Trophoblast cell (in vitro differentiated cells and primary cell): ENCODE measurements at regions not wholly inside any gene's neighbourhood (a gene's known extent, or its start where the extent isn't known, plus 50 kb on each side); places are given as distances from the start of the nearest gene placed in this dataset.

Experiments used
- DNase-seq, 2 donors: peaks; one replicate each; pipeline ENCODE4 v3.0.0-alpha.2; 2016
- H2AFZ ChIP-seq: 2 replicates; pipeline ENCODE4 v1.6.1; 2013; ENCODE audit warnings: low read length, moderate library complexity, mild to moderate bottlenecking; ENCODE audit not compliant: insufficient read depth, poor library complexity
- H2AK5ac ChIP-seq: 2 replicates; pipeline ENCODE4 v1.6.1; 2013; ENCODE audit warnings: mild to moderate bottlenecking, low read length
- H2BK120ac ChIP-seq: 2 replicates; pipeline ENCODE4 v1.6.1; 2013; ENCODE audit warnings: low read length, mild to moderate bottlenecking, moderate library complexity; ENCODE audit not compliant: insufficient read depth, poor library complexity
- H2BK12ac ChIP-seq: 2 replicates; pipeline ENCODE4 v1.6.1; 2013; ENCODE audit warnings: mild to moderate bottlenecking, low read length, moderate library complexity
- H2BK5ac ChIP-seq: 2 replicates; pipeline ENCODE4 v1.6.1; 2013; ENCODE audit warnings: low read length, low read depth, moderate library complexity, mild to moderate bottlenecking; ENCODE audit not compliant: poor library complexity
- H3K14ac ChIP-seq: 2 replicates; pipeline ENCODE4 v1.6.1; 2013; ENCODE audit warnings: mild to moderate bottlenecking, low read length
- H3K18ac ChIP-seq: 2 replicates; pipeline ENCODE4 v1.6.1; 2013; ENCODE audit warnings: mild to moderate bottlenecking, low read length
- H3K23ac ChIP-seq: 2 replicates; pipeline ENCODE4 v1.6.1; 2013; ENCODE audit warnings: low read length
- H3K27ac ChIP-seq: 2 replicates; pipeline ENCODE4 v1.5.1; 2013; ENCODE audit warnings: low read depth, mild to moderate bottlenecking, inconsistent platforms, low read length, moderate library complexity
- H3K27me3 ChIP-seq: 2 replicates; pipeline ENCODE4 v1.6.1; 2013; ENCODE audit warnings: inconsistent platforms, mild to moderate bottlenecking, low read length, moderate library complexity; ENCODE audit not compliant: insufficient read depth
- H3K36me3 ChIP-seq, 2 experiments: 1 replicate in 1 of 2; 2 replicates in 1 of 2; pipeline ENCODE4 v1.6.1; 2013; ENCODE audit warnings: low read length in 2 of 2, mild to moderate bottlenecking in 2 of 2, moderate library complexity in 1 of 2; ENCODE audit not compliant: insufficient read depth in 2 of 2, control insufficient read depth in 1 of 2
- H3K4ac ChIP-seq: 2 replicates; pipeline ENCODE4 v1.6.1; 2013; ENCODE audit warnings: low read depth, mild to moderate bottlenecking, low read length, moderate library complexity
- H3K4me1 ChIP-seq, 2 experiments: 1 replicate in 1 of 2; 2 replicates in 1 of 2; pipeline ENCODE4 v1.6.1; 2013; ENCODE audit warnings: low read length in 2 of 2, mild to moderate bottlenecking in 2 of 2, moderate library complexity in 1 of 2; ENCODE audit not compliant: insufficient read depth in 2 of 2, control insufficient read depth in 1 of 2
- H3K4me2 ChIP-seq: 2 replicates; pipeline ENCODE4 v1.6.1; 2013; ENCODE audit warnings: inconsistent platforms, mild to moderate bottlenecking, low read length, moderate library complexity
- H3K4me3 ChIP-seq: 2 replicates; pipeline ENCODE4 v1.5.1; 2013; ENCODE audit warnings: mild to moderate bottlenecking, low read depth, low read length, inconsistent platforms
- H3K79me1 ChIP-seq: one replicate; pipeline ENCODE4 v1.6.1; 2013; ENCODE audit warnings: low read length
- H3K79me2 ChIP-seq: 2 replicates; pipeline ENCODE4 v1.6.1; 2013; ENCODE audit warnings: low read length, mild to moderate bottlenecking; ENCODE audit not compliant: control insufficient read depth, insufficient read depth, poor library complexity
- H3K9ac ChIP-seq: 2 replicates; pipeline ENCODE4 v1.6.1; 2013; ENCODE audit warnings: mild to moderate bottlenecking, low read length
- H3K9me3 ChIP-seq: 2 replicates; pipeline ENCODE4 v1.6.1; 2013; ENCODE audit warnings: low read depth, mild to moderate bottlenecking, control low read depth, inconsistent platforms, low read length; ENCODE audit not compliant: insufficient read depth
- H4K12ac ChIP-seq: 2 replicates; pipeline ENCODE4 v1.6.1; 2013; ENCODE audit warnings: low read depth, mild to moderate bottlenecking, low read length, moderate library complexity
- H4K8ac ChIP-seq: 2 replicates; pipeline ENCODE4 v1.6.1; 2013; ENCODE audit warnings: low read depth, mild to moderate bottlenecking, low read length, moderate library complexity
- H4K91ac ChIP-seq: one replicate; pipeline ENCODE4 v1.6.1; 2013; ENCODE audit warnings: low read depth, mild to moderate bottlenecking, low read length, moderate library complexity
- WGBS: extraction: QIAGEN DNeasy Blood & Tissue Kit; methylation state at CpG from one replicate; pipeline ENCODE4 v1.1.7; 2013; ENCODE audit warnings: missing lambda C conversion rate; ENCODE audit not compliant: insufficient read length, insufficient coverage; ENCODE audit errors: extremely low coverage; 5-methylcytosine and 5-hydroxymethylcytosine counted together

DNA sequence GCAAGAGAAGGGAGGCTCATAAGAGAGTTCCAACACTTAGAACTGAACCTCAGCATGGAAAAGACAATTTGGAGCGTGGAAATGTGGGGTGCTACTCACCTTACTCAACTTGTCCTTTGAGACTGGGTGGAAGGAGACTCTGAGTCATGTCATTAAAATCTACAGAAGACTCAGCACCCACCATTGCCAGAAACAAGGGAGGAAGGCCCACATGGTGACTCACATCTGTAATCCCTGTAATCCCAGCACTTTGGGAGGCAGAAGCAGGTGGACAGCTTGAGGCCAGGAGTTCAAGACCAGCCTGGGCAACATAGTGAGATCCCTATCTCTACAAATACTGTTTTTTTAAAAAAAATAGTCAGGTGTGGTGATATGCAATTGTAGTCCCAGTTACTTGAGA is 161.9 kb upstream of the UBE3A start:
- no peak overlapping the region for H3K27ac ChIP-seq
- no peak overlapping the region for H4K8ac ChIP-seq
- H3K4me1 ChIP-seq, result peaks cover 7% of the 10 kb centered on the region in 2 experiments
- no peaks in the 10 kb centered on the region for H3K27me3 ChIP-seq
- H2AFZ ChIP-seq, result no peak overlapping the region
- H3K4ac ChIP-seq, result no peak overlapping the region
- H2BK12ac ChIP-seq, result no peak overlapping the region
- no peaks in the 10 kb centered on the region for H3K79me2 ChIP-seq
- H3K23ac ChIP-seq, result no peak overlapping the region
- H2BK5ac ChIP-seq, result no peak overlapping the region
- H4K12ac ChIP-seq, result no peak overlapping the region
- no peaks in the 10 kb centered on the region for H3K36me3 ChIP-seq
- no peak overlapping the region for H2AK5ac ChIP-seq
- no peaks in the 10 kb centered on the region for H3K9me3 ChIP-seq
- H2BK120ac ChIP-seq, result no peak overlapping the region
- no peak overlapping the region for H3K4me2 ChIP-seq
- H3K9ac ChIP-seq, result no peak overlapping the region
- H3K4me3 ChIP-seq, result no peak overlapping the region
- DNase-seq, result peak; percentile 59 to 77
- H4K91ac ChIP-seq, result no peak overlapping the region
- peaks cover 1% of the 10 kb centered on the region for H3K79me1 ChIP-seq
- H3K14ac ChIP-seq, result no peak overlapping the region
- WGBS, result no CpG with 5 or more reads among the region's 1 CpG
- H3K18ac ChIP-seq, result no peak overlapping the region

DNA sequence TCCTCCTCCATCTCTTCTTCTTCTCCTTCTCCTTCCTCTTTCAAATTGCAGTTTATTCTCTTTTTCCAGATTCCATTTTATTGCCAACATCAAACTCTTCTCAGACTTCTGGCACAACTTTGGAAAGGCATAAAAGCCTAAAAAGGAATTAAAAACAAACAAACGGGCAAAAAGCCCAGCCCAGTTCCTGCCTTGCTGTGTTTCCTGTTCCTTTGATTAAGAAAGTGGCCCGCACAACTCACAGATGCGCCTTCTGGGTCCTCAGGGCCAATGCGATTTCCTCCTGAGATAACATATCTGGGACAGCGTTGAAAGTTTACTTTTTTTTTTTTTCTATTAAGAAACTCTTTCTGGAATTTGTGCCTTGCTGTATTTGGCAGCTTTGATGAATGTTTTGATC is 158.7 kb upstream of the UBE3A start:
- Histone ChIP-seq H3K27me3 (no peaks in the 10 kb centered on the region), H3K79me2 (no peaks in the 10 kb centered on the region), H3K4me2 (no peak overlapping the region), H4K91ac (no peak overlapping the region), H3K18ac (no peak overlapping the region), H3K9ac (no peak overlapping the region), H3K4ac (no peak overlapping the region), H3K14ac (no peak overlapping the region), H4K12ac (no peak overlapping the region), H3K23ac (no peak overlapping the region), H2AK5ac (no peak overlapping the region), H3K79me1 (peaks cover 1% of the 10 kb centered on the region), H2BK12ac (no peak overlapping the region), H3K36me3 (no peaks in the 10 kb centered on the region), H4K8ac (no peak overlapping the region), H2BK120ac (no peak overlapping the region), H3K9me3 (no peaks in the 10 kb centered on the region), H3K4me3 (no peak overlapping the region), H3K27ac (peak overlapping the region; percentile 35), H3K4me1 (peaks cover 7% of the 10 kb centered on the region in 2 experiments), H2BK5ac (no peak overlapping the region), H2AFZ (no peak overlapping the region)
- WGBS, result no CpG with 5 or more reads among the region's 5 CpGs
- DNase-seq, result peak; percentile 62 to 82

DNA sequence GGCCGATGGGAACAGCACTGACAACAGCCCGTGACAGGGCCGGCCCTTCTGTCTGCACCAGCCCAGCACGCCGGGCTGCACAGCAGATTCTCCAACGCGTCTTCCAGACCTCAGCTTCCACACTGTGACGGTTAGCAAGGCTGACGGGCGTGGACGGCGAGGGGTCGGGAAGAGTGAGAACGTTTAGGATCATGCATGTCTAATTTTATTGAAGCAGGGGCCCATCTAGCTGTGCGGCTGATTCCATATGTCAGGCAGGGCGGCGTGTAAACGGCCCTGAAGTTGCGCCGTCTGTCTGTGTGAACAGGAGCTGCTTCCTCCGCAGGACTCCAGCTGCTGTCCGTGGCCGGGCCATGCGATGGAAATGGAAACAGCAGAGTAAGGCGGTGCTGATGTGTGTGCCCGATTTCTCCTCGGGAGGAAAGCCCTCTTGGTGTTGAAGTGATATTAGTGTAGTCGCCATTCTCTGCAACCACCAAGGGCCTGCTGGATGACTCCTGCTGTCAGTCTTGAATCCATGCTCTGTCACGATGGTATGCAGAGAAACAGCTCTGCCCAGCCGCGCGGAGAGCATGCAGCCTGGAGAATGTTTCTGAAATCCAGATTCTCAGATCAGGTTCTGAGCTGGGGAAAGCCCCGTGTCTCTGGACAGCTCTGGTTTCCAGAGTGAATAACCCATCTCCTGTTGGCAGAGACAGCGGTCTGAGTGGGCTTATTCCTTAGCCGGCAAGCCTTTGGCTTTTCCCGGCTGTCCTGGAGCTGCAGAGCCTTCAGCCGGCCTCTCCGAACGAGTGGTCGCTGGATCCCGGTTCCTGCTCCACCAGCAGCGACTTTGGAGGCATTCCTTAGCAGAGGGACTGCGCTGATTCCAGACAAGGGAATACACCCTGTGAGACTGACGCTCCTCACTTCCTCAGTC is 158.1 kb upstream of the UBE3A start:
- no peak overlapping the region for H2AK5ac ChIP-seq
- no peak overlapping the region for H3K9ac ChIP-seq
- no peaks in the 10 kb centered on the region for H3K9me3 ChIP-seq
- H3K4me1 ChIP-seq, result peaks cover 7% of the 10 kb centered on the region in 2 experiments
- no peak overlapping the region for H3K4ac ChIP-seq
- H2BK12ac ChIP-seq, result no peak overlapping the region
- H3K14ac ChIP-seq, result peak overlapping the region; percentile 0
- H3K79me2 ChIP-seq, result no peaks in the 10 kb centered on the region
- no peak overlapping the region for H3K4me2 ChIP-seq
- no peaks in the 10 kb centered on the region for H3K36me3 ChIP-seq
- no peak overlapping the region for H2BK120ac ChIP-seq
- no peak overlapping the region for H2AFZ ChIP-seq
- WGBS, result no CpG with 5 or more reads among the region's 44 CpGs
- H4K8ac ChIP-seq, result no peak overlapping the region
- H3K18ac ChIP-seq, result no peak overlapping the region
- H3K4me3 ChIP-seq, result no peak overlapping the region
- H4K91ac ChIP-seq, result no peak overlapping the region
- peaks cover 1% of the 10 kb centered on the region for H3K79me1 ChIP-seq
- H3K23ac ChIP-seq, result no peak overlapping the region
- no peak overlapping the region for H4K12ac ChIP-seq
- H2BK5ac ChIP-seq, result no peak overlapping the region
- DNase-seq, result peak; percentile 91 to 92
- no peaks in the 10 kb centered on the region for H3K27me3 ChIP-seq
- peak overlapping the region; percentile 35 for H3K27ac ChIP-seq

DNA sequence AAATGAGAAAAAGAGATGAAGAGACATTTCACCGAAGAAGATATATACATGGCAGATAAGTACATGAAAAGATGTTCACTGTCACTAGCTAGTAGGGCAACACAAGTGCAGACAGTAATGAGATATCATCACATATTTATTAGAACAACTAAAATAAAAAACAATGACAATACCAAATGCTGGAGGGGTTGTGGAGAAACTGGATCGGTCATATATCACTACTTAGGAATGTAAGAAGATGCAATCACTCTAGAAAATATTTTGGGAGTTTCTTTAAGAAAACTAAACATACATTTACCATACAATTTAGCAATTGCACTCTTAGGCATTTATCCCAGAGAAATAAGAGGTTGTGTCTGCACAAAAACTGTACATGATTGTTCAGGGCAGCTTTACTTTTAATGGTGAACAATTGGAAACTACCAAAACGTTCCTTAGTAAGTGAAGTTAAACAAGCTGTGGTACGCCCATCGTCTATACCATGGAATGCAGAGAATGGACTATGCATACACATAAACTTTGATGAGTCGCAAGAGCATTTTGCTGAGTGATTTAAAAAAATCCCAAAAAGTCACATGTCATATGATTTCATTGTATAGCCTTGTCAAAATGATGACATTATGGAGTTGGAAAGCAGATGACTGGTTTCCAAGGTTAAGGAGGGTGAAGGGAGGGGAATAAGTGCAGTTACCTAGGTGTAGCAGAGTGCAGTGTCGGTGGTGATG is 149.0 kb upstream of the UBE3A start:
- no peak overlapping the region for H4K8ac ChIP-seq
- WGBS, result no CpG with 5 or more reads among the region's 7 CpGs
- no peak overlapping the region for H3K4me3 ChIP-seq
- H3K9me3 ChIP-seq, result peaks cover 3% of the 10 kb centered on the region
- no peaks in the 10 kb centered on the region for H3K79me2 ChIP-seq
- H3K9ac ChIP-seq, result no peak overlapping the region
- no peak overlapping the region for H2AFZ ChIP-seq
- H3K79me1 ChIP-seq, result no peaks in the 10 kb centered on the region
- H2AK5ac ChIP-seq, result no peak overlapping the region
- H3K27me3 ChIP-seq, result no peaks in the 10 kb centered on the region
- no peak overlapping the region for H2BK5ac ChIP-seq
- H2BK120ac ChIP-seq, result no peak overlapping the region
- no peak overlapping the region for H3K14ac ChIP-seq
- no peak overlapping the region for H3K4ac ChIP-seq
- no peak overlapping the region for H2BK12ac ChIP-seq
- no peak overlapping the region for H4K91ac ChIP-seq
- no peak overlapping the region for H3K27ac ChIP-seq
- H3K23ac ChIP-seq, result no peak overlapping the region
- H3K4me1 ChIP-seq, result no peaks in the 10 kb centered on the region
- H4K12ac ChIP-seq, result no peak overlapping the region
- H3K4me2 ChIP-seq, result no peak overlapping the region
- peak; percentile 40 to 82 for DNase-seq
- no peaks in the 10 kb centered on the region for H3K36me3 ChIP-seq
- no peak overlapping the region for H3K18ac ChIP-seq
